Jurkat, Clone E6-1 (cell line): ENCODE measurements at regions not wholly inside any gene's neighbourhood (a gene's known extent, or its start where the extent isn't known, plus 50 kb on each side); places are given as distances from the start of the nearest gene placed in this dataset.

ENCODE experiments used
- DNase-seq: peaks from one replicate; pipeline ENCODE4 v3.0.0-alpha.2; 2011; ENCODE audit warnings: low read depth, low spot score
- H3K4me3 ChIP-seq: 2 replicates; pipeline ENCODE4 v1.5.1; 2011; ENCODE audit warnings: mild to moderate bottlenecking, low read length, control low read depth, moderate library complexity

GRCh38 chr12:74963304-74963703, 246.3 kb downstream of the KCNC2 start:
- no peak overlapping the region for H3K4me3 ChIP-seq
- DNase-seq = no peak

GRCh38 chr12:74963867-74964331, 245.7 kb downstream of the KCNC2 start:
- H3K4me3 ChIP-seq = no peak overlapping the region
- DNase-seq = no peak

DNA sequence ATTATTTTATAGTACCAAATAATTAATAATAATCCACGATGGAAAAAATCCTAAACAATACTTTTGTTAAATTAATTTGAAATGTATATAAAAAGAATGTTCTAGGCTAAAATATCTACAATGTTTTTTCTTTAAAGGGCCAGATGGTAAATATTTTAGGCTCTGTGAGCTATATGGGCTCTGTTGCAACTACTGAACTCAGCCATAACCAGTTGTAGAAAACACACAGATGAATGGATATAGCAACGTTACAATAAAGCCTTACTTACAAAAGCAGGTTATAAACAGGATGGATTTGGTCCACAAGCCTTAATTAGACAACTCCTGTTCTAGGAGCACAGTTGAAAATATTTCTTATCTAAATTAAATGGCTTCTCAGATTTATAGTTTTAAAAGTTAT, 245.2 kb downstream of the KCNC2 start:
- no peak for DNase-seq
- no peak overlapping the region for H3K4me3 ChIP-seq

- no peak for DNase-seq
- no peak overlapping the region for H3K4me3 ChIP-seq
Observed at GRCh38 chr12:74971201-74971600, 238.4 kb downstream of the KCNC2 start.

DNA sequence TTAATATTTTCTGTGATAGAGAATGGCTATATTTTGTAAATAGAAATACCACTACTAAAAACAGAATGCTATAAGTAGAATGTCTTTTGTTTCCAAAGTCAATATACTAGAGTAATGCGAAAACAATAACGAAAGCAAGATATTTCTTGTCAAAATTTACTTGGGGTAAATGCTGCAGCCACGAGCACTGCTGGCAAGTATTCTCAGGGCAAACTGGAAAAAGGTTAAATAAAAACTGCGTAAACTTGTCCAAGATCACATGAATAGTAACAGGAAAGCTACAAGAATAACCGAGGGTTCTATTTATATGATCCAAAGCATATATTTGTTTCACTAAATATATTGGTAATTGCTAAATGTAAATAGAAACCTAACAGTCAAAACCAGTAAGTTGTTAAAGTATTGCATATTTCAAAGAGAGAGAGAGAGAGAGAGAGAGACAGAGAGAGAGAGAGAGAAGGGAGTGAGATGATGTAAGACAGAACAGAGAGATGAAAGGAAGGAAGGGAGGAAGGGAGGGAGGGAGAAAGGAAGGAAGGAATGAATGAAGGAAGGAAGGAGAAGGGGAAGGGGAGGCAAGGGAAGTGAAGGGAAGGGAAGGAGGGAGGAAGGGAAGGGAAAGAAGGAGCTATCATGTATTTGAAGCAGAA, 231.7 kb downstream of the KCNC2 start:
- H3K4me3 ChIP-seq = no peak overlapping the region
- DNase-seq = no peak

- no peak for DNase-seq
- no peak overlapping the region for H3K4me3 ChIP-seq
Observed at GRCh38 chr12:74980510-74980909, 229.1 kb downstream of the KCNC2 start.

DNA sequence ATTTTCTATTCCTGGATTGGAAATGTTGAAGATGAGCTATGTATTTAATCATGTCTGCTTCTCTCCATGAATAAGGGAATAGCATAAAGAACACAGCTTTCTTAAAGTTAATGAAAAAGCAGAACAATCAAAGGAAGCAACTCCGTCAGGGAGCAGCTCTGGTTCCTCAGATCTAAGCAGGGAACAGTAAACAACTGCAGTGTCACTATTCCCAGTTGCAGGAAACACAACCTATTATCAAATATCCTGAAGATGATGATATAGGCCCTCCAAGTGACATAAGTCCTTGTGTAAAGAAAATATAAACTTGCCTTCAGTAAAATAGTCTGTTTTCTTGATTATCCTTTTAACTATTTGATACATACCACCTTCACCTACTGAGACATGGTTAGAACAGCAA, 228.1 kb downstream of the KCNC2 start:
- DNase-seq = no peak
- no peak overlapping the region for H3K4me3 ChIP-seq

DNA sequence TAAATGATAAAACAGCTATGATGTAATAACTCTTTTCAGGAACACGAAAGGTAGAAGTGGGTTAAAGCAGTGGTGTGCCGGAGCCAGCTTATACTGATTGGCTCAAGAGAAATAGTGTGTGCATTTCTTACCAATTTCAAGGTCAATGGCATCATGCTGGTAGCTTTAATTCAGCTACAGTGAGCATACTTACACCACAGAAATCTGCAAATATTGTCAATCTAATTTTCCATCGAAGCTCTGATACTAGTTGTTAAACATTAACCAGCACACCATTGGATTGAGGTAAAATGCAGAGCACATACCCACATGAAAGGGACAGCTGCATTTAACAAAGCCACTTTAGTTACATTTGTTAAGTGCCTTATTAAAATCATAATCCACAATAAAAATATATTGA, 225.7 kb downstream of the KCNC2 start:
- no peak overlapping the region for H3K4me3 ChIP-seq
- DNase-seq = no peak

DNA sequence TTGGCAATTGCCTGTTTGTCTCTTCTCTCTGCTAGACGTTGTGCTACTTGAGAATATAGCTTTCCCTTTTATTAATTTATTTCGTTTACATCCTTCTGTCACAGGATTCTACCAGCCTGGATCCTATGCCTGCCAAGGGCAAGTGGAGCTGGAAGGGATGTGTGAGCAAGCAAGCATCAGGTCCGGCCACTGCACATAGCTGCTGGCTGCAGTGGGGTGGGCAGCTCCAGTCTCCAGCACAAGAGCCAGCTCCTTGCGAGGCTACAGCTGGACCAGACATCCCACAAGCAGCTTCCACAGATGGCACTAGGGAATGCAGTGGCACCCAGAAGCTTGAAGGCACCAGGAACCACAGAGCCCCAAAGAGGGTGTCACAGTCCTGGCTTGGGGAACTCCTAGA, 225.0 kb downstream of the KCNC2 start:
- H3K4me3 ChIP-seq = no peak overlapping the region
- DNase-seq = no peak

- DNase-seq = no peak
- H3K4me3 ChIP-seq = no peak overlapping the region
Observed at GRCh38 chr12:74985293-74985985, 224.2 kb downstream of the KCNC2 start.

GRCh38 chr12:74985986-74986319, 223.7 kb downstream of the KCNC2 start:
- H3K4me3 ChIP-seq = no peak overlapping the region

DNA sequence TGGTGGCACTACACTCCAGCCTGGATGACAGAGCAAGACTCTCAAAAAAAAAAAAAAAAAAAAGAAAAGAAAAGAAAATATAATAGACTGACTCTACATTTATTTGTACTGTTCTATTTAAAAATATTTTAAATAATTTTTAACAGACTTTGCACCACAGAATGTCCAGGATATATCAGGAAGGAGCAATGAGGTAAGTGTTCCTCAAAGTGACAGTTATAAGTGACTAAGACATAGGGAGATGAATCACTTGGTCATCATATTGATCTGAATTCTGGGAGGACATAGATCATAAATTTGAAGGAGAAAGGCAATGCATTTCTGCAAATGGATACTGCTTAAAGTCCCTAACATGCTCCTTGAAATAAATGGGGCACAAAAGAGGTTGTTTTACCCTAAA, 221.5 kb downstream of the KCNC2 start:
- H3K4me3 ChIP-seq = no peak overlapping the region
- DNase-seq = no peak

More at GRCh38 chr12:74985986-74986319, 223.7 kb downstream of the KCNC2 start:
- DNase-seq = no peak
